Gastrocnemius medialis (tissue), 4 donors: ENCODE measurements at regions not wholly inside any gene's neighbourhood (a gene's known extent, or its start where the extent isn't known, plus 50 kb on each side); places are given as distances from the start of the nearest gene placed in this dataset.

ENCODE experiments used
- CTCF ChIP-seq, 5 experiments: fragments of 450-650 bp in 3 of 5; fragments of 200-600 bp in 2 of 5; sonication (generic) in 2 of 5; IDR thresholded peaks in 4 of 5; conservative IDR thresholded peaks in 1 of 5; 1 replicate in 4 of 5; 2 replicates in 1 of 5; pipeline ENCODE4 v1.5.1; 2016 to 2019; ENCODE audit warnings: antibody characterized with exemption in 5 of 5, mild to moderate bottlenecking in 3 of 5, moderate library complexity in 3 of 5
- POLR2A ChIP-seq, 2 donors: fragments of 450-650 bp; IDR thresholded peaks; one replicate each; pipeline ENCODE4 v1.6.1; 2017; ENCODE audit warnings: antibody characterized with exemption in 2 of 2, mild to moderate bottlenecking in 2 of 2, moderate library complexity in 2 of 2

DNA sequence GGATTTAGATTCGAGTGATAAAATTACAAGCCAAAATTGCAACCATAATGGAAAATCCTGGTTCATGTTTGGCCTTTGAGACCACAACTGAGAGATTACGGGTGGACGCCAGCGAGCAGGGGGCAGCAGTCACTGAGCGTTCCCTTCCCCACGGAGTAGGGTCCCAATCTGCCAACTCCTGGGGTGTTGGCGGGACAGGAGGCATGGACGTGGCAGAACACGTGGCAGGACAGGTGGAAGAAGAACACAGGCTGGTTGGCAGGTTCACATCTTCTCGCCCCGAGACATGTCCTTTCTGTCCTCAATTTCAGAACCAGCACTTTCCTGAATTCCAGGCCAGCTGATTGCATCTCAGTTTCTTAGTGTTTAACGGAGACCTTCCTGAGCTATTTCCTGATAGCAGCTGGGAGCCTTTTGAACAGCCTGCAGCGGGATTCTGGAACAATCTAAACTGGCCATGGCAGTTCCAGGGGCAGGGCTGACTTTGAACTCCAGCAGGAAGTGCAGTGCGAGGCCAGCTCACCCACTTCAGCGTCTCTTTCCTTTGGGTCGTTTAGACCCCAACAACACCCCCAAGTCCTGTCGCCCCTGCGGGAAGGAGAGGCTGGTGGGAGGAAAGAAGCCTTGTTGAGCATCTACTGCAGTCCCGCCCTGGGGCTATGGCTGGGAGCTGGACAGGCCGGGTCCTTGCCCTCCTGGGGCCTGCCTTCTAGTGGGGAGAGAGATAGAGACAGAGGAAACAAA, 159.1 kb upstream of the FOXF1 start:
- no peak for TF ChIP-seq CTCF (IDR thresholded peaks at IDR 0.05 in 4 of 5, conservative IDR thresholded peaks at IDR 0.05 in 1 of 5)
- TF ChIP-seq POLR2A (IDR thresholded peaks at IDR 0.05), result no peak
